Sigmoid colon (tissue), 4 donors: ENCODE measurements at regions not wholly inside any gene's neighbourhood (a gene's known extent, or its start where the extent isn't known, plus 50 kb on each side); places are given as distances from the start of the nearest gene placed in this dataset.

Experiments
- POLR2AphosphoS5 ChIP-seq, 4 donors: sonication (generic); formaldehyde crosslinking; IDR thresholded peaks; one replicate each; pipeline ENCODE4 v1.6.1; 2017; ENCODE audit warnings: antibody characterized with exemption in 4 of 4
- TF ChIP-seq, protein P1 (sequence below), 4 experiments: fragments of 450-650 bp in 3 of 4; fragments of 200-600 bp in 1 of 4; IDR thresholded peaks; one replicate each; pipeline ENCODE4 v1.5.1; 2016 to 2019; ENCODE audit warnings: antibody characterized with exemption in 4 of 4, mild to moderate bottlenecking in 3 of 4, moderate library complexity in 2 of 4

DNA sequence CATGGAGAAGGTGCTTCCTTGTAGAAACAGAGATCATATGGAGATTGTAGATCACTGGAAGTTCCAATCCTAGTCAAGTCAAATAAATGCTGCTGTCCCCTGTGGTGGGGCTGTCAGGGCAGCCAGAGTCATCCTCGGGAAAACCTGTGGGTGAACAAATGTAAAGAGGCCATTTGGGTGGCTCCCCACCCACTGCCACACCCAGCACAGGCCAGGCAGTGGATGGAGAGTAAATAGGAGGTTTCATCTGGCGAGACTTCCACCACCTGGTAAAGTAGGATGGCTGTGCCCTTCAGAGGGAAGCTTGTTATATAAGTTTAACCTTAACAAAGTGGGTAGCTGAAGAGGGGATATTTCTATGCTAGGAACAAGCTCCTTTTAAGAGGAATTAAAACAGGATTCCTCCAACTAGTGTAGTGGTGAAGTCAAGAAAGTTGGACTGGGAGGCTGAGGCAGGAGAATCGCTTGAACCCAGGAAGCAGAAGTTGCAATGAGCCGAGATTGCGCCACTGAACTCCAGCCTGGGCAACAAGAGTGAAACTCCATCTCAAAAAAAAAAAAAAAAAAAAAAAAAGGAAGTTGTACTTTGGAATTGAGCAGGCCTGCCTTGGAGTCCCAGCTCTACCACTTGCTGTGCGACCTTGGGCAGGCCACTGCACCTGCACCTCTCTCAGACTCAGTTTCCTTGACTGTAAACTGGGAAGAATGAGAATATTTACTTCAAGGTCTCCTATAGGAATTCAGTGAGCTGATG is 273.7 kb downstream of the PTTG2 start:
- TF ChIP-seq, protein P1, sequence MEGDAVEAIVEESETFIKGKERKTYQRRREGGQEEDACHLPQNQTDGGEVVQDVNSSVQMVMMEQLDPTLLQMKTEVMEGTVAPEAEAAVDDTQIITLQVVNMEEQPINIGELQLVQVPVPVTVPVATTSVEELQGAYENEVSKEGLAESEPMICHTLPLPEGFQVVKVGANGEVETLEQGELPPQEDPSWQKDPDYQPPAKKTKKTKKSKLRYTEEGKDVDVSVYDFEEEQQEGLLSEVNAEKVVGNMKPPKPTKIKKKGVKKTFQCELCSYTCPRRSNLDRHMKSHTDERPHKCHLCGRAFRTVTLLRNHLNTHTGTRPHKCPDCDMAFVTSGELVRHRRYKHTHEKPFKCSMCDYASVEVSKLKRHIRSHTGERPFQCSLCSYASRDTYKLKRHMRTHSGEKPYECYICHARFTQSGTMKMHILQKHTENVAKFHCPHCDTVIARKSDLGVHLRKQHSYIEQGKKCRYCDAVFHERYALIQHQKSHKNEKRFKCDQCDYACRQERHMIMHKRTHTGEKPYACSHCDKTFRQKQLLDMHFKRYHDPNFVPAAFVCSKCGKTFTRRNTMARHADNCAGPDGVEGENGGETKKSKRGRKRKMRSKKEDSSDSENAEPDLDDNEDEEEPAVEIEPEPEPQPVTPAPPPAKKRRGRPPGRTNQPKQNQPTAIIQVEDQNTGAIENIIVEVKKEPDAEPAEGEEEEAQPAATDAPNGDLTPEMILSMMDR (IDR thresholded peaks at IDR 0.05): no peak
- TF ChIP-seq POLR2AphosphoS5 (IDR thresholded peaks at IDR 0.05): no peak
